ENCODE measurements at regions not wholly inside any gene's neighbourhood (a gene's known extent, or its start where the extent isn't known, plus 50 kb on each side); places are given as distances from the start of the nearest gene placed in this dataset.

GRCh38 chr10:44201011-44201410 is 183.9 kb downstream of the CXCL12 start:
- ATAC-seq (no peak), DNase-seq (no peak)
- no peaks in the 10 kb centered on the region for H3K4me1 ChIP-seq
- H3K9me3 ChIP-seq, result peaks cover 0 to 12% of the 10 kb centered on the region in 2 donors
- no peak overlapping the region for H3K27ac ChIP-seq
- H3K36me3 ChIP-seq, result no peaks in the 10 kb centered on the region
- H3K27me3 ChIP-seq, result no peaks in the 10 kb centered on the region
- H3K4me3 ChIP-seq, result no peak overlapping the region
- TF ChIP-seq, protein P1, sequence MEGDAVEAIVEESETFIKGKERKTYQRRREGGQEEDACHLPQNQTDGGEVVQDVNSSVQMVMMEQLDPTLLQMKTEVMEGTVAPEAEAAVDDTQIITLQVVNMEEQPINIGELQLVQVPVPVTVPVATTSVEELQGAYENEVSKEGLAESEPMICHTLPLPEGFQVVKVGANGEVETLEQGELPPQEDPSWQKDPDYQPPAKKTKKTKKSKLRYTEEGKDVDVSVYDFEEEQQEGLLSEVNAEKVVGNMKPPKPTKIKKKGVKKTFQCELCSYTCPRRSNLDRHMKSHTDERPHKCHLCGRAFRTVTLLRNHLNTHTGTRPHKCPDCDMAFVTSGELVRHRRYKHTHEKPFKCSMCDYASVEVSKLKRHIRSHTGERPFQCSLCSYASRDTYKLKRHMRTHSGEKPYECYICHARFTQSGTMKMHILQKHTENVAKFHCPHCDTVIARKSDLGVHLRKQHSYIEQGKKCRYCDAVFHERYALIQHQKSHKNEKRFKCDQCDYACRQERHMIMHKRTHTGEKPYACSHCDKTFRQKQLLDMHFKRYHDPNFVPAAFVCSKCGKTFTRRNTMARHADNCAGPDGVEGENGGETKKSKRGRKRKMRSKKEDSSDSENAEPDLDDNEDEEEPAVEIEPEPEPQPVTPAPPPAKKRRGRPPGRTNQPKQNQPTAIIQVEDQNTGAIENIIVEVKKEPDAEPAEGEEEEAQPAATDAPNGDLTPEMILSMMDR (IDR thresholded peaks at IDR 0.05), result no peak
- intact Hi-C loops (cut with DNase I), result no loop called here

DNA sequence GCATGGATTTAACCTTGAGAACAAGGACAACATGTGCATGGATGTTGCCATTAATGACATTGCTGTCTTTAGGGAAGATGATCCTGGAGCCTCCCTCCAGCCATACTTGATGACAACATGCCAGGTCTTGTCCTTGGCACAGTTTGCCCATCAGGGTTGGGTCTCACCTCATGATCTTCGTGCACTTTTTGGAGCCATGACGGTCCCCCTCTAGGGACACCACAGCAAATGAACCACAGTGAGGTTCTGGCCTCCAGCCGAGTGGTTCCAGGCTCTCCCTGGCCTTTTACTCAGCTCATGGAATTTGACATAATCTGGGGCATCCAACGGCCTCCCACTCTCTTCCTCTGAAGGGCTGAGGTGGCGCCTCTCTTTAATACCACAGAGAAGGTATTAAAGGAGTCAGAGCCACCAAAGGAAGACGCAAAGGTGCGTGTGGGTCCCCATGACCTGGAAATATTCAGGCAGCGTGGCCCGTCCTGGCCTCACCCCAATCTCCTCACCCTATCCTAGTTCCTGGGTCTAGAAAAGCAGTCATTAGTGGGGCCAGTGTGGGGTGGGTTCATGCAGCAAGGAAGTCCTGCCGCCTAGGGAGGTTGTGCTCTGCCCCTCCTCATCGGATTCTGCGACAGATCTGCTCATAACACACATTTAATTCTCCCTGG is 184.8 kb downstream of the CXCL12 start:
- DNase-seq (no peak), ATAC-seq (no peak)
- H3K27ac ChIP-seq, result no peak overlapping the region
- no peaks in the 10 kb centered on the region for H3K27me3 ChIP-seq
- H3K36me3 ChIP-seq, result no peaks in the 10 kb centered on the region
- TF ChIP-seq, protein P1 (IDR thresholded peaks at IDR 0.05), result no peak
- H3K4me3 ChIP-seq, result no peak overlapping the region
- intact Hi-C loops (cut with DNase I), result no loop called here
- peaks cover 0 to 12% of the 10 kb centered on the region in 2 donors for H3K9me3 ChIP-seq
- H3K4me1 ChIP-seq, result no peaks in the 10 kb centered on the region

DNA sequence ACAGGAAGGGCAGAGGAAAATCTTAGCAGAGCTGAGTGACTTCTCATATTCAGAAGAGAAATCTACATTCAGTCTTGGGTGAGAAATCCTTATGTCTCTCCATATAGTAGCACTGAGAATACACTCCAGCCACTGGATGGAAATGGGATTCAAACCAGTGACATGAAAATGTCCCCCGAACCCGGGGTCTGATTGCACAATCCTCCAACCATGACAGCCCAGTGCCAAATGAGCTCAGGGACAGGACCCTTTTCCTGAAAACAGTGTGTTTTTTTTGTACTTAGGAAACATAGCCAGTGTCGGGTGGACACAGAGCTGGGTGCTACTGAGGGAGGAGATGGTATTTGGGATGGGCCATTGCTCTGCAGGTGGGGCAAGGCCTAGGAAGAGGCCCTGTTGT is 185.6 kb downstream of the CXCL12 start:
- ATAC-seq (no peak), DNase-seq (no peak)
- H3K4me1 ChIP-seq, result no peaks in the 10 kb centered on the region
- H3K27me3 ChIP-seq, result no peaks in the 10 kb centered on the region
- no peak overlapping the region for H3K27ac ChIP-seq
- H3K9me3 ChIP-seq, result peaks cover 0 to 12% of the 10 kb centered on the region in 2 donors
- intact Hi-C loops (cut with DNase I), result no loop called here
- TF ChIP-seq, protein P1 (IDR thresholded peaks at IDR 0.05), result no peak
- no peaks in the 10 kb centered on the region for H3K36me3 ChIP-seq
- H3K4me3 ChIP-seq, result no peak overlapping the region

GRCh38 chr10:44198780-44199097 is 186.2 kb downstream of the CXCL12 start:
- peak; percentile 16 for ATAC-seq
- Histone ChIP-seq H3K27me3 (no peaks in the 10 kb centered on the region), H3K36me3 (no peaks in the 10 kb centered on the region), H3K4me3 (no peak overlapping the region), H3K9me3 (peaks cover 0 to 12% of the 10 kb centered on the region in 2 donors), H3K4me1 (no peaks in the 10 kb centered on the region), H3K27ac (no peak overlapping the region)
- TF ChIP-seq, protein P1 (IDR thresholded peaks at IDR 0.05), result no peak
- intact Hi-C loops (cut with DNase I), result no loop called here
- no peak for DNase-seq

DNA sequence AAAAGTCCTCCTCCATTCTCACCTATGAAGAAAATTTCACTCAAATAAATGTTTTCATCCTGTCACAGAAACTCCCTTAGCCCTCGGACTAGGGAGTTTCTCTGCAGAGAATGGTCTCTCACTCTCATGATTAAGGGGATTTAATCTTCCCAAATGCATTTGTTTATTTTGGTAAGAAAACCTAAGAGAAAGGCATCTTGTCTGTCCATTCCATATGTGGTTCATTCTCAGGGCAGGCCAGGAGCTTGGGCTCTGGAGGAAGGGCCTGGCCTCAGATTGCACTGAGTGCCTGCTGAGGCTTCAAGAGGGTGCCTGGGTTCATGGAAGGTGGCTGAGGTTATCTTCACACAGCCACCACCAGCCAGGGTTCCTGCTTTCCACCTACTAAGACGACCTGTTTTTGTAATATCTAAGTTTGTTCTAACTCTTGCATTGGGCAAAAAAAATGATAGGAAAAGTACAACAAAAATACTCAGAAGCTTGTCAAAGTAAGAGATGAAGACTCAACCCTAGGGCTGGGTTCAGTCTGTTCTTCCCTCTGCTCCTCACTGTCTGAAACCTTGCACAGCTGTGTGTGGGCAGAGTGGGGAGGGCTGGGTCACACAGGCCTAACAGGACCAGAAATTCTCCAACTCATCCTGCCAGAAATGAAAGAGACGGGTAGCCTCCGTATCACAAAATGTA is 186.7 kb downstream of the CXCL12 start:
- Histone ChIP-seq H3K4me1 (no peaks in the 10 kb centered on the region), H3K36me3 (no peaks in the 10 kb centered on the region), H3K4me3 (no peak overlapping the region), H3K9me3 (peaks cover 0 to 12% of the 10 kb centered on the region in 2 donors), H3K27ac (no peak overlapping the region), H3K27me3 (no peaks in the 10 kb centered on the region)
- intact Hi-C loops (cut with DNase I), result no loop called here
- no peak for ATAC-seq
- no peak for DNase-seq
- TF ChIP-seq, protein P1 (IDR thresholded peaks at IDR 0.05), result no peak
